HG02852 (cell line): ENCODE measurements at regions not wholly inside any gene's neighbourhood (a gene's known extent, or its start where the extent isn't known, plus 50 kb on each side); places are given as distances from the start of the nearest gene placed in this dataset.

Source experiments
- ATAC-seq: cut with Tn5 transposase; IDR thresholded peaks from one replicate; pipeline ENCODE4 v1.9.1; 2021; ENCODE audit warnings: mild to moderate bottlenecking, moderate library complexity; ENCODE audit not compliant: unreplicated experiment

GRCh38 chr3:178384321-178385230 is 151.7 kb upstream of the KCNMB2 start:
- ATAC-seq: no peak

GRCh38 chr3:178385280-178385952 is 150.8 kb upstream of the KCNMB2 start:
- peak; percentile 46 for ATAC-seq

GRCh38 chr3:178386401-178386800 is 149.8 kb upstream of the KCNMB2 start:
- no peak for ATAC-seq

GRCh38 chr3:178386880-178387279 is 149.4 kb upstream of the KCNMB2 start:
- ATAC-seq: no peak

- no peak for ATAC-seq
Observed at GRCh38 chr3:178388473-178388872, 147.8 kb upstream of the KCNMB2 start.

DNA sequence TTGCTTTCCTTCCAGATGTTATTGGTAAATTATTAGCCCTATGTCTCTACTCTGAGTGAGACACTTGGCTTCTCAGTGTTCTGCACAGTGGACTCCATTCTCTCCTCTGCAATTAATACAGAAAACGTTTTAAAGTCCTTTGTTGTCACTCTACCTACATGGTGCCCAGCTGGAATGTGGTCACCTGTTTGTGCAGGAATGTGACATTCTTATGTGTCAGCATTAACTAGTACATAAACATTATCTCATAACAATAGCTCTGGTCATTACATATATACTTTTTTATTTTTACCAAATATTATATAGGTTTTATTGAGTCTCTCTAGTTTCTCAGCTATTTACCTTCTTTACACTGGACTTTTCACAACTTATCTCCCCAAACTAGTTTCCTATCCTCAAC is 147.0 kb upstream of the KCNMB2 start:
- no peak for ATAC-seq

- no peak for ATAC-seq
Observed at GRCh38 chr3:178392511-178392926, 143.7 kb upstream of the KCNMB2 start.

- no peak for ATAC-seq
Observed at GRCh38 chr3:178393146-178393545, 143.1 kb upstream of the KCNMB2 start.

- no peak for ATAC-seq
Observed at GRCh38 chr3:178393824-178394223, 142.4 kb upstream of the KCNMB2 start.

DNA sequence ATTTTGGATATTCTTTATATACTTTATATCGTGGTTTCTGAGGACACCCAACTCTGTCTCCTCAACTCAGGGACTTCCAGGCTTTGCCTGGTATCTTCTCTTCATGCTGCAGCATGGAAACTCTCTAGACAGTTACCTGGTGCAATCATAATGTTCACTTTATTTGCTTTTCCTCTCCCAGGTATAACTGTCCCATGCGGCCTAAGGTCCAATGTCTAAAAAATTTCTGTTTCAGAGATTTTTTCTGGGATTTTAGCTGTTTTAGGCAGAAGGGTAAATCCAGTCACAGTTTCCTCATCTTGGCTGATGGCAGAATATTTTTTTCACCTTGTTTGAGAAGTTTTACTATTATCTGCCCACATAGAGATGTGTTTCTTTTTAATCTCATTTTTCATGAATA is 139.9 kb upstream of the KCNMB2 start:
- no peak for ATAC-seq

GRCh38 chr3:178397202-178397601 is 139.0 kb upstream of the KCNMB2 start:
- no peak for ATAC-seq

DNA sequence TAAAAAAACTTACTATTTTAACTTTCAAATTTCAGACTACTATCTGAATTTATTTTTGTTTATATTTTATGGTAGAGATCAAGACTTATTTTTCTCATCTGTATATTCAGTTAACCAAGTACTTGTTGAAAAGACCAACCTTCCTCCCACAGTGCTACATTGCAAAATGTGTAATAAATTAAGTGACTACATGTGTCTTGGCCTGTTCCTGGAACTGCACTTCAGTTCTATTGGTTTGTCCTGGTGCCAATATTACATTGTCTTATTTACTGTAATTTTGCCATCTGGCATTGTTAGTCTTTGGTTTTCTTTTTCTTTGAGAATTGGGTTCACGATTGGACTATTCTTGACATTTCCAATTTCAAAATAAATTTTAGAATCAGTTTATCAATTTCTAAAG is 138.4 kb upstream of the KCNMB2 start:
- no peak for ATAC-seq

- no peak for ATAC-seq
Observed at GRCh38 chr3:178404961-178405360, 131.3 kb upstream of the KCNMB2 start.

DNA sequence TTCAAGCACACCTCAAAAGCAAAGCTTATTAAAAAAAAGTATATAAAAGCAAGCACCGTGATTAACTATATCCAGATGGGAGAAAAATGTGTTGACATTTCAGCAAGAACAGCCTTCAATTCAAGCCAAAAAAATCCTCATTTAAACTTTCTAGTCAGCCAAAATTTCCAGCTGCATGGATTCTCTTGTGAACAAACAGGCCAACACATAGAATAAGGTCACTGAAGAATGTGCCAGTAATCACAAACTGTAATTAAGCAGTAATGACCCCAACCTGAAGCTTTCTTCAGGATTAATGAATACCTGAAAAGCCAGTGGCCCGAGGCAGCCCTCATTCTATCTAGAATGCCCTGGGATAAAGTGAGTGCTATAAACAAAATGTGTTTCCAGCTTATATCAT is 130.7 kb upstream of the KCNMB2 start:
- ATAC-seq: no peak

- no peak for ATAC-seq
Observed at GRCh38 chr3:178406206-178406605, 130.0 kb upstream of the KCNMB2 start.

- no peak for ATAC-seq
Observed at GRCh38 chr3:178415384-178415783, 120.9 kb upstream of the KCNMB2 start.

GRCh38 chr3:178417736-178418135 is 118.5 kb upstream of the KCNMB2 start:
- ATAC-seq: no peak

- ATAC-seq: peak; percentile 59
Observed at GRCh38 chr3:178419071-178419470, 117.2 kb upstream of the KCNMB2 start.

GRCh38 chr3:178420033-178420432 is 116.2 kb upstream of the KCNMB2 start:
- peak; percentile 52 for ATAC-seq

DNA sequence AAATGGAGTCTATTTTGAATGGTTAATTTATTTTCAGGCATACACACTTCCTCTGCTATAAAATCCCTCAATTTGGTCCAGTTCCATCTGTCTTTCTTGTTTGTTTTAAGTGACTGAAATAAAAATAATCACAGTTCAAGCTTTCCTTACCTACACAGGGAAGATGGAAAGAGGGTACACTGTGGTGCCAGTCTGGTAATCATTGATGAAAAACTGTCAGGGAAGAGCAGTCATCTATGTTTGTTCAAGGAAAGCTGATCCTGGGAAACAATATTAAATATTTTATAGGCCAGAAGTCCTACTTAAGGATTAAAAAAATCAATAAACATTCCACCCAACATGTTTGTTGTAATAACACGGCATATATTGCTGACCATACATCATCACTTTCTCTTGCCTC is 115.2 kb upstream of the KCNMB2 start:
- no peak for ATAC-seq

DNA sequence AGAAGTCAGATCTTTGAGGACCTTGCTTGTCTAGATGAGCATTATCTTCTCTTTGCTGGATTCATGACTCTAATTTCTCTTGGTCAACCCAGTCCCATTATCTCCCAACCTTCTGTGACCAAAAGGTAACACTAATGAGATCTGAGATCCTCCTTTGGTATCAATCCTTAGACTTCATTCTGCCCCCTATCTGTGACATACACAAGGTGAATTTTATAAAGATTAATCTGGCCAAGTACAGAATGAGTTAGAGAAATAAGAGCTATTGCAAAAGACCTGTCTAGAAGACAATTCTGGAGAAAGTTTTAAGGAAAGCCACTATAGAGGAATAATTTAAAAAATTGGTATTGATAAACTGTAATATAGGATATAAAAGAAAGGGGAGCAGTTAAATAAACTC is 113.8 kb upstream of the KCNMB2 start:
- no peak for ATAC-seq

DNA sequence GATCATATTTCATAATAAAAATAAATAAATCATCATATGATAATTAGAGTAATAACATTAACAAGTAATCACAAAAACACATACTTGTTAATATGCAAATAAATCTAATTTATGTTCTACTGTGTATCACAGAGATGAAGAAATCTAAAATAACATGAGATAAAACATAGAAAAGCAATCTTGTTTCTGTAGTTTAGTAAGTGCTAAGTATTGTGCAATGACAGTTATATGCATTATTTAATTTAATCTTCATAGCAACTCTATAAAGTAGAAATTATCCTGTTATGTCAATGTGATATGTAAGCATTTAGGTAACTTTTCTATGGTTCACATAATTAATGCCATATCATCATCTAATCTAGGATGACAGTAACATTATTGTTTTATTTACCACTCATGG is 108.2 kb upstream of the KCNMB2 start:
- no peak for ATAC-seq
